Right forelimb (tissue), 1 donor: ENCODE measurements at regions not wholly inside any gene's neighbourhood (a gene's known extent, or its start where the extent isn't known, plus 50 kb on each side); places are given as distances from the start of the nearest gene placed in this dataset.

Experiments
- DNase-seq: peaks from one replicate; pipeline ENCODE4 v3.0.0-alpha.2; 2018

- peak; percentile 75 for DNase-seq
These were observed 52.7 kb upstream of the FOXF1 start for GRCh38 chr16:86457501-86458148.

GRCh38 chr16:86458149-86458777 is 52.1 kb upstream of the FOXF1 start:
- no peak for DNase-seq

- no peak for DNase-seq
These were observed 51.1 kb upstream of the FOXF1 start for GRCh38 chr16:86459266-86459665.
